HEK293T (cell line): ENCODE measurements at regions not wholly inside any gene's neighbourhood (a gene's known extent, or its start where the extent isn't known, plus 50 kb on each side); places are given as distances from the start of the nearest gene placed in this dataset.

Experiments
- BHLHE40 ChIP-seq: fragments of 450-650 bp; IDR thresholded peaks from 2 replicates; pipeline ENCODE4 v1.6.1; 2016; ENCODE audit warnings: mild to moderate bottlenecking, moderate library complexity, borderline replicate concordance
- CTBP1 ChIP-seq: fragments of 450-650 bp; IDR thresholded peaks from 2 replicates; pipeline ENCODE4 v1.6.1; 2016; ENCODE audit warnings: borderline replicate concordance
- FOXA1 ChIP-seq: fragments of 450-650 bp; IDR thresholded peaks from 2 replicates; pipeline ENCODE4 v1.6.1; 2016; ENCODE audit warnings: mild to moderate bottlenecking
- LEF1 ChIP-seq: fragments of 450-650 bp; IDR thresholded peaks from 2 replicates; pipeline ENCODE4 v1.6.1; 2017; ENCODE audit warnings: mild to moderate bottlenecking, borderline replicate concordance
- NFRKB ChIP-seq: fragments of 450-650 bp; IDR thresholded peaks from 2 replicates; pipeline ENCODE4 v1.6.1; 2016; ENCODE audit warnings: mild to moderate bottlenecking, moderate library complexity
- SP1 ChIP-seq: fragments of 450-650 bp; IDR thresholded peaks from 2 replicates; pipeline ENCODE4 v1.6.1; 2017
- SUZ12 ChIP-seq: fragments of 450-650 bp; IDR thresholded peaks from 2 replicates; pipeline ENCODE4 v1.6.1; 2016; ENCODE audit warnings: mild to moderate bottlenecking
- TARDBP ChIP-seq: fragments of 450-650 bp; IDR thresholded peaks from 2 replicates; pipeline ENCODE4 v1.6.1; 2016
- ZNF384 ChIP-seq: fragments of 450-650 bp; IDR thresholded peaks from 2 replicates; pipeline ENCODE4 v1.6.1; 2016

DNA sequence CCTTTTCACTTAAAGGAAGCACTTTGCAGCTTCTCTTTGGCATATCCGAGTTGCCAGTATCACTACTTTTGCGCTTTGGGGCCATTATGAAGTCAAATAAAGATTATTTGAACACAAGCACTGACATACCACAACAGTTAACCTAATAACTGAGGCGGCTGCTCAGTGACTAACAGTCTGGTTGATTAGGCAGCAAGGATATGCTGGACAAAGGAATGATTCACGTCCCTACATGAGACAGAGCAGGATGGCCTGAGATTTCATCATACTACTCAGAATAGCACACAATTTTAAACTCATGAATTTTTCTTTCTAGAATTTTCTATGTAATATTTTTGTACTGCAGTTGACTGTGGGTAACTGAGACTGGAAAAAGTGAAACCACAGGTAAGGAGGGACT lies 56.9 kb upstream of the E2F7 start:
- TF ChIP-seq SP1 (no peak), BHLHE40 (no peak), ZNF384 (no peak), TARDBP (no peak), SUZ12 (no peak), NFRKB (no peak), CTBP1 (no peak), LEF1 (no peak), FOXA1 (no peak)
